Embryonic facial prominence (tissue), 1 donor: ENCODE measurements at regions not wholly inside any gene's neighbourhood (a gene's known extent, or its start where the extent isn't known, plus 50 kb on each side); places are given as distances from the start of the nearest gene placed in this dataset.

Experiments
- DNase-seq: peaks from one replicate; pipeline ENCODE4 v3.0.0-alpha.2; 2016; ENCODE audit errors: extremely low spot score

DNA sequence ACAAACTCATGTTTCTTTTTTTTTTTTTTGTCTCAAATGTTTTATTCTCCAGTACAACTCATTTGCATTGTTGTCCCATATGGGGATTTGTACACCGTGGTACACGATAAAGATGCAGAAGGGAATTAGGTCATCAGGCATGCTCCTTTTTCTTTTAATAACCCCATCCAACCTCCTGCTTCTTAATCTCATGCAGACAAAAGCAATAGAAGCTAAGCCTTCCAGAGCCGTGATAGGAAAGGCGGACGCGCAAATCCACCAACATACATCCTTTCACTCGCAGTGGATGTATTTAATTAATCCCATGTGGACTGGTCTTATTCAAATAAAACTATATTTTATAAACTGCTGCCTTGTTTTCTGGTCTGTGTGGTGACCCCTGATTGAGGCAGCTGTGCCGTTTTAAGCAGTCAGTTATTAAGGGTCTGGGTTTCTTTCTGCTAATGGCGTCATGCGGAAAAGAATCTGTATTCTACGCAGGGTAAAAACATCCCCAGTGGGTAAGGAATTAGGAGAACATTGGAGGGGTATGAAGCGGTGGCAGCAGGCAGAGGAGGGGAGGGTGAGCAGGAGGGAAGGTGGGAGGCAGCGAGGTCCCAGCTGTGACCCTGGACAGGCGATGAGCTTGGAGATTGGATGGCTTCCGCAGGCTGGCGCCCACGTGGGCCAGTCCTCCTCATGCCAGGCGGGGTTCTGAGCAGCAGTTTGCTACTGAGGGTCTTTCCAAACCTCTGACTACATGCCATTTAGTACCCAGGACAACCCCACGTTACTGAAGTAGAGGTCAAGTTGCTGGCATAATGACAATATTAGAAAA, 172.8 kb downstream of the LINC00237 start:
- no peak for DNase-seq

DNA sequence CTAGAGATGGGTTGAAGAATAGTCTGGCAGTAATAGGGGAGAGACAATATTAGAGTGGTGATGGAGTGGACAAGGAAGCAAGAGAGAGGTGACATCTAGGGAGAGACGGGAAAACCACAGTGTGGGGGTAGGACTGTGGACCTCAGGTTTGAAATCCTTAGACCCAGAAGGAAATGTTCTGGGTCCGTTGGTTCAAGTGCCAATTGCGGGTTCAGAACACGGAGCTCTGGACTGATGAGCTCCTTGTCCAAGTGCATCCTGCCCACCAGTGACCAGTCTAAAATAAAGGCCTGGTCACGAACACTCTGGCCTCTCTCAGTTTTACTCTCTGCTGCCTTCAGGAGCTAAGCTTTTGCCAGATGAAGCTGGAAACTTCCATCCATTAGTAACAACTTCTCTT, 174.0 kb downstream of the LINC00237 start:
- DNase-seq: no peak

DNA sequence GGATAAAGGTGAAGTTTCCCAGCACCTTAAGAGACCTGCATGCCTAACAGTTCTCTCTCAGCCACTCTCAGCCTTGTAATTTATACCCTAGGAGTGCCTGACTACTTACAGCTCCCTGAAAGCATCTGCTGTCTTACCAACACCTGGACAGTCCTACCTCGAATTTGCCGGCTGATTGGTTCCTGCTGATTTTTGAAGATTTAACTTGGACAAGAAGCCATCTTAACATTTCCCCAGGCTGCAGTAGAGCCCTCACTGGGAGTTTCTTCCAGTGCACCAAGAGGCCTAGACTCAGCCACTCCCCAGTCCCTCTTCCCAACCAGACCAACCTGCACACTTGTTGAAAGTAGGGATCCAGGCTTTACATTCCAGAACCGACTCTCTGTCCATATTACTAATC, 174.5 kb downstream of the LINC00237 start:
- no peak for DNase-seq

DNA sequence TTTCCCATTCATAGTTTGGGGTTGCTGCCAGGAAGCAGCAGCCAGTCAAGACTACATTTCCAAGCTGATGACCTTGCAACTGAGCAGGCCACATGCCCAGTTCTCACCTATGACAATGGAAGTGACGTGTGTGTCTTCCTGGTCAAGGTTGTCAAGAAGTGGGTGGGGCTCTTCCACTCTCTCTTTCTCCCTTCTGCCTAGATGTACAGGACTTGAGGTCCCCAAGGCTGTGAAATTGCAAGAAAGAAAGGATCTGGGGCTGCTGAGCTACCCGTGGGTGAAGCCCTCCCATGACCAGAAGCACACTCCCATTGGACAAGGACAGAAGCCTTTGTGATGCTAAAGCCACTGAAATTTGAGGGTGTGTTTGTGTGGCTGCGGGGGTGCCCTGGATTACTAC, 175.1 kb downstream of the LINC00237 start:
- DNase-seq: no peak

DNA sequence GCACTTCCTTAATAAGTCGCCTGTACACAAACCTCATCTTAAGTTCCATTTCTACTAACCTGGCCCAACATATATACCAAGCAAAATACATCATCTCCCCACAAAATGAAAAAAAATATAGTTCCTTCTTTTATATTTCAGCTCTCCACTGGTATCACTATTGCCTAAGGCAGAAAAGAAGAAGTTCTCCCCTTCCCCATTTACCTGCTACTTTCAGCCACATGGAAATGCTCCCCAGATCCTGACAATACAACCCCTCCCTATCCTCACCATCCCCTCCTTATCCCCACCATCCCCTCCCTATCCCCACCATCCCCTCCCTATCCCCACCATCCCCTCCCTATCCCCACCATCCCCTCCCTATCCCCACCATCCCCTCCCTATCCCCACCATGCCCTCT, 175.7 kb downstream of the LINC00237 start:
- no peak for DNase-seq

DNA sequence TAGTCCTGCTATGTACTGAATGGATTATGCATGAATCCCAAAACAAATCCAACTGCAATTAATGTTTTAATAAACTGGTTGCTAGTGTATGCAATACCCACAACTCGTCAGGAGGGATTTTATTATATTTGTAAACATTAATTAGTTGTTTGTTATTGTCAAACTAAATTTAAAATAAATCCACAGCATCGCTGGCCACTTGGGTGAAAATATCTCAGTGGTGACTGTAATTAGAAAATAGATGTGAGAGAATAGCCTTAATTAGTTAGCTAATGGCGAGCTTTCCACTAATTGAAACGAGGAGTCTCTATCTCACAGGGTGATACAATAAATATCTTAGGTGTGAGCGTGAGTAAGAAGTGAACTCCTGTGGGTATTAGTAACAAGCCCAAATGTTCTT, 176.8 kb downstream of the LINC00237 start:
- no peak for DNase-seq

DNA sequence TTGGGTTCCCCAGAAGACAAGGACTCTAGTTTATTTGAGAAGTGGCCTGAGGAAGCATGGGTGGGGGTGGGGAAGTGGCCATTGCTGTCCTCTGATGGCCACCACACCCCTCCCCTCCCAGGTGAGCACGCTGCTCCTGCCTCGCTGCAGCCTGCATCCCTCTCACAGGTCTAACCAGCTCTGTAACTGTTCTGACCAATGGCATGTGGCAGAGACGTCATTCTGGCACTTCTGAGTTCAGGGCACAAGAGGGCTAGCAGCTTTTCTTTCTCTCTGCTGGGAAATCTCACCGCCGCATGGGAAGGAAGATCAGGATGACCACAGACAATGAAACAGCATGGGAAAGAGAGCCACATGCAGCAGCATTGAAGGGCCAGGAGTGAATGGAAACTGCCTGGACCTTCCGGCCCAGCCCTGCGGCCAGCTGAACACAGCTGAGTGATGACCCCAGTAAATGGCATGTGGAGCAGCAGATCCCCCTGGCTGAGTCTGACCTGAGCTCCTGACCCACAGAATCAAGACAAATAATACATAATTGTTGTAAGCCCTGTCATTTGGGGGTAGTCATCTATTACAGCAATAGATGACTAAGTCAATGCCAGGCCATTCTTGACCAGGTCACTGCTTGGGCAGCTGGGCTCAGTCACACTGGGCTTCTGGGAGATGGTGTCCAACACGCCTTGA, 179.8 kb downstream of the LINC00237 start:
- DNase-seq: no peak

DNA sequence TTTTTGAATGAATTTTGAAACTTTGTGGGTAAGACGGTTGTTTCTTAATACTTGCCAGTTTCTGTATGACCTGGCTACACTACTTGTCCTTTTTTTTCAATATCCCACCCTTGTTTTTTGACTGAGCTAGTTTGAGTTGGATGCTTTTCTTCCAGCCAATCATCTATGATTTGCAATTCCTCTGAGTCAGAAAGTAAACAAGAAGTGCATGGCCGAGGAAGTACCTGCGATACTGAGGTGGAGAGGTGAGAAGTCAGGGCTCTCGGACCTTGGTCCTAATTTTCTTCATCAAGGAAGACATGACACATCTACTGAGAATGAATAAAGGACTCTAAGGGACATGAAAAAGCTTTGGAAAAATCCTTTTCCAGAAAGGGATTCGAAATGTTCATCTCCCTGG, 185.7 kb downstream of the LINC00237 start:
- DNase-seq: no peak

DNA sequence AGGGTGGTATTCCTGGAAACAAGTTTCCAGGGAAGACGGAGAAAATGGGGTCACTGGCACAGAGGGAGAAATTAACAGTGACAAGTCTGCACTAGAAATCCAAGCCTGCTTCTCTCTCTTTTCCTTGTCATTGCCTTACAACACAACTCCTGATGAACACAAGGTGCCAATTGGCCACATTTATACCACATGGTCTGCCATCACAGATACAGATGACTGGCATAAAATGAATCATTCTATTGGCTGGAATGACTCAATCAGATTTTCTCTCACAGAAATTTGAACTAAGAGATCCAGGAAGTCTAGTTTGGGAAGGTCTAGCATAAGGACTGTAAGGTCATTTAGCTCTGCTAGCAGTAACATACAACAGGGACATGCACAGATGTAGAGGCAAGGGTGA, 190.3 kb downstream of the LINC00237 start:
- no peak for DNase-seq

DNA sequence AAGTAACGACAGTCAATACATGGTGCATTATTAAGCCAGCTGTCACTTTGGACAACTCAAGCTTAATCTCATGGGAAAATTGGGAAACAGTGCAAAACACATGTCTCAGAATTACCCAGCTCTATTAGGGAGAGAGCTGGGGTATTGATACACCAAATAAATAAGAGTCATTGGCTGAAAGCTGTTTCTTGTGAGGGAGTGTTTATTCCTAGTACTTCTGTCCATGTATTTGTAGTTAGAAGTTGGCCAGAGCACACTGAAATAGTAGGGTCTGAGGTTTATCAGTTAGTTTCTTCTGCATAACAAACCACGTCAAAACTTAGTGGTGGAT, 192.0 kb upstream of the RALGAPA2 start:
- no peak for DNase-seq

DNA sequence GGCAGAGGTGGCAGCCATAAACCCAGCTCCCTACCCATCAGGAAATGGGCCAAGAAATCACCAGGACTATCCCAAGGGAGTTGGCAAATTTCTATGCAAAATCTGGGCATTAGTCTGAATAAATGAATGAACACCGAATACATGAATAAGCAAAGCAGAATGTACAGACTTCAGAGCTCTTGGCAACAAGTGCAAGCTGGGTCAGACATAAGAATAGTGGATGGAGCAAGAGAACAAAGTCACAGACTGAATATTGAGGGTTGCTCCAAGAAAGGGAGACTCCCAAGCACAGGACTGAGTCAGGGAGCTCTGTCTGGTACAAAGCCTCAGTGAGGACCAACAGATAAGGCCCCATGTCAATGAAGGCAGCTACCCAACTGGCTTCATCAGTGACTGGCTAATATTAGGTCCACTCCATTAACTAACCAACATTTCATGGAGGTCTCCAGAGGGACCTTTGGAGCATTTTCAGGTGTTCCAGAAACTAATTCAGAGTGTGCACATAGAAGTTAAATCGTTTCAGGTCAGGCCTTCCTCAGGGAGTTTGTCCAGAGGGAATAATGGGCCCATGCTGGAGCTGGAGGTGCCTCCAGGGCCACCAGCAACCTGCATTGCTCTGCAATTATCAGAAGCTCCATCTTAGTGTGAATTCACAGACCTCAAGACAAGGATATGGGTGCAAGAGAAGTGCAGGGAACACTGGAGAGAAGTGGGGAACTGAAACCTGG, 191.5 kb upstream of the RALGAPA2 start:
- no peak for DNase-seq

DNA sequence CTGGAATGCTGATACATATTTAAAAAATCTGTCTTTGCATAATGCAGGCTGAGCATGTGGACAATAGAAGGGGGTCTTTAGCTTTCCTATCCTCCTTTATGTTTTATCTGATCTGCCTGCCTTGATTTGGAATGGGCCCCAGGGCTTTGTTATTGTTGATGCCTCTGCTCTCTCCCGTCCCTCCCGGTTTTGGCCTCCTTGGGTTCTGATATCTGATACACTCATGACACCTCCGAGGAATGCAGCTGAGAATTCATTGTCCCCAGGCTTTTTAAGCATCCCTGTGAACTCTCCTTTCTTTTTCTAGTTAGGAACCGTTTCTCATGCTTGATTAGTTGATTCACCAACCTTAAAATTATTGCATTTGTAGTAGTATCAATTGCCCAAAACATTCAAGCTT, 185.5 kb upstream of the RALGAPA2 start:
- DNase-seq: no peak

DNA sequence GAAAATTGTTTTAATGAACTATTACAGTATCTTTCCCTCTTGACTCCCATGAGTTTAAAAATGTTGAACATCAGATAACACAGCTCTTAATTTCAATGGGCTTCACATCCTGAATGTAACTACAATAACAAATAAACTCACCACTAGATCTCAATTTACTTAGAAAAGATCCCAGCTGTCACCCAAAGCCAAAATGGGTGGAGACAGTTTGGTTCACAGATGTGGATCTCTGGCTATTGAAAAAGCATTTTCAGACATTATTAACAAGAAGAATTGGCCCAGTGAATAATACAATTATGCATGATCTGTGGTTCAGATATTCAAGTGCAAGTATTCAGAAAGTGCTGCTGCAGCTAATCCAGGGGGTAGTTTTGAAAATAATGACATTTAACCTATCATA, 184.7 kb upstream of the RALGAPA2 start:
- DNase-seq: no peak

DNA sequence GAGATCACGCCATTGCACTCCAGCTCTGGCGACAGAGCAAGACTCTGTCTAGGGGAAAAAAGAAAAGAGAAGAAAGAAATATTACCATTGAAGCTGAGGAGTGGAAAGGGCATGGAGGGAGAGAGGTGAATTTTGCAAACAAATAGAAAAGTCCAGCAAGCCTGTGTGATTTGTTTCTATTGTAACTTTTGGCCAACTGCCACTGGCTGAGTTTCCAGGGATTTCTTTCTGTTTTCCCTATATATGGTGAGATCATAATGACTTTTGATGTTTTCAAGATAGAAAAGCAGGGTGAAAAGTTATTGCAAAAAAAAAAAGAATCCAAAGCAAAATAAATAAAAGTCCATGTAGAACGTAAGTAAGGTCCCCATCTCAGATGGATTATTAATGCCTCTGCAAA, 184.2 kb upstream of the RALGAPA2 start:
- no peak for DNase-seq

DNA sequence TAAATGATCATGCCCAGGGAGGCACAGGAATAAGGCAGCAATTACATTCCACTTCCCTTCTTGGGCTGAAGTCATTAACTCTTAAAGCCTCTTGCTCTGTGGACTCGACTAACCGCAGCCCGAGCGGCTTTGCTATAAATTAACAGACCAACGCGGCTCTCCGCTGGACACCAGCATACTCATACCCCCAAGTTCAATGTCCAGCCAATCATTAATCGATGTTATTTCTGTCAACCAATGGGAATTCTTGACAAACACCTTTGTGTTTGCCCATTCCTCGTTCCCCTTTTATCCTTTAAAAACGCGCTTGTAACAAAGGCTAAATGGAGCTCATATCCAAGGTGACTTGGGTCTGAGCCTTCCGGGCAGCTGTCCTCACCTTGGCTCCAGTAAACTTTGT, 183.1 kb upstream of the RALGAPA2 start:
- no peak for DNase-seq

DNA sequence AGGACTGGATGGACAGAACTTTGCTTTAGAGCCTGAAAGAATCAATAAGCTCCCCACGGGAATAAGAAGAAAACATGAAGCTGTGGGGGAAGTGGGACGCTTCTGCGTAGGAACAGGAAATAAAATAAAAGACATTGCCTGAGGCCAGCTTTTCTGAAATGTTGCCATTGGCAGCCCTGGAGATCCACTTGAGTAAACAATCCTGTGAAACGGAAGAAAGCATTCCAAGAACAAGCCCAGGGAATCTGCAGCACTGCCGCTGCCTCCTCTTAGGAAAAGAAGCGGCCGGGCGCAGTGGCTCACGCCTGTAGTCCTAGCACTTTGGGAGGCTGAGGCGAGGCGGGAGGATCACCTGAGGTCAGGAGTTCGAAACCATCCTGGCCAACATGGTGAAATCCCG, 182.3 kb upstream of the RALGAPA2 start:
- no peak for DNase-seq

DNA sequence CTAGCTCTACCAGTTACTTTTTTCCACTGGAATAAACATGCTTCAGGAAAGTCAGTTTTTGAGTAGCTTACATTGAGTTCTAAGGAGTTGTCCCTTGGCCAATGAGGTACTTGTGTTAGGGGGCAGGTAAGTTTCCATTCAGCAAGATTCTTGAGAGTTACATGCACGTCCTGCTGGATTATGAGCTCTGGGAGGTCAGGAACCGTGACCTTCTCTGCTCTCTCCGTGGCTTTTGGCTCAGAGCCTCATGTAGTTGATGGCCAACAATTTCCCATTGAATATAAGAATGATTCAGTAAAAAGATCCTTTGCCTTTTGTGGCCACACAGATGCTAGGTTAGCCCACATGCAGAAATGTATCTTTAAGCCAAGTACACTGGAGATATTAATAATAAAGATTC, 181.8 kb upstream of the RALGAPA2 start:
- DNase-seq: no peak

DNA sequence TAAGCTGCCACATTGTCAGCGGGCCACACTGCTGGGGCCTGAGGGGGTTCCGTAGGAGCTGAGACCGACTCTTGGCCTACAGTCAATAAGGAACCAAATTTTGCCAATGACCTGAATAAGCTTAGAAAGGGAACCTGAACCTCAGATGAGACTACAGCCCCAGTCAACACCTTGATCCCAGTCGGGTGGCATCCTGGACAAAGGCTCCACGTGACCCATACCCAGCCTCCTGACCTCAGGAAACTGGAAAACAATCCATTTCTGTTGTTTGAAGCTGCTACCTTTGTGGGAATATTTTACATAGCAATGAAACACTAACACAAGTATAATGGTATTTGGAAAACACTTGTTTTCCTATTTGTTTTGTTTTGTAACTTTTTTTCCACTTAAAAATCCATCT, 179.9 kb upstream of the RALGAPA2 start:
- DNase-seq: no peak

DNA sequence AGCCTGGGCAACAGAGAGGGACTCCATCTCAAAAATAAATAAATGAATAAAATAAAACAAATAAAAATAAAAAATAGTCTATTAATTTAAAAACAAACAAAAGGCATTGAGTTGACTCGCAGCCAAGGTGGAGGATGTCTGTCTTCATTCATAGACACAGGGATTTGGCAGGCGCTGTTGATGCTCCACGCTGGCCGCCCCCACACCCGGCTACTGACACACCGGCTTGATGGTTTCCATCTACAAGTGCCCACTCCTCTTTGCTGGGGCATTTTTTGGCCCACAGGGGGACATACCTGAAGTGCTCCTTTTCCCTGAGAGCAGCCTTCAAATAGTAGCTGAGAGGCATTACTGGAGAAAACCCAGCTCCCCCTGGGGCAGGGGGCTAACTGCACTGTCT, 178.3 kb upstream of the RALGAPA2 start:
- DNase-seq: no peak

DNA sequence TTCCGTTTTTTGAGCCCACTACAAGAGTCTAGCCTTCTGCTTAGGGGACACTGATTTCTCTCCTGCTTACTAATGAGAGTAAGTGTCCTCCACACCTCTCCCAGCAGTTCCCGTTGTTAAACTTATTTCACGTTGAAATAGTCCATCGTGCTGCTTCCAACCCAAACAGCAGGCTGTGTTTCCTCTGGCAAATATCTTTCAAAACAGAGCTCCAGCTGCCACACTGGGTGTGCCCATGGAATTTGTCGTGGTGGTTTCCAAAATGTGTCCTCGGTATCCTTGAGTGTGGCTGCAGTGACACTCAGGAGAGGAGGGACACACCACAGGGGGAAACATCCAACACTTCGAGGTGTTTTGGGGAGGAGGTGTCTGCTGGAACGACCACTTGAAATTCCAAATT, 176.5 kb upstream of the RALGAPA2 start:
- DNase-seq: no peak

DNA sequence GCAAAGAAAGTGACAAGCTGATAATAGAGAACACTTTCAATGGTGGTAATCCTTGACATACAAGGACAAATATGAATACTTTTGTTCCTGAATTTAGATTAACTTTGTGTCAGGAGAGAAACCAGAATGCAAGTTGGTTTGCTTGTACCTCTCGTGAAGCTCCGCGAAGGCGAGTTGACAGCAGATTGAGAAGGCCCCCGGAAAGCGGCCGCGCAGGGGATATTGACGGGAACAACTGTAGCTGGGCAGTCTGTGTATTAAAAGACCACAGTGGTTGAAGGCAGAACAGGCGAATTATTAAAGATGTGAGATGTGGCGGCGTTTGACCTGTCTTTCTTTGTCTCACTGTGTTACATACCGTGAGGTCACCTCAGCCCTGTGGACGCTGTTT, 175.8 kb upstream of the RALGAPA2 start:
- DNase-seq: no peak

DNA sequence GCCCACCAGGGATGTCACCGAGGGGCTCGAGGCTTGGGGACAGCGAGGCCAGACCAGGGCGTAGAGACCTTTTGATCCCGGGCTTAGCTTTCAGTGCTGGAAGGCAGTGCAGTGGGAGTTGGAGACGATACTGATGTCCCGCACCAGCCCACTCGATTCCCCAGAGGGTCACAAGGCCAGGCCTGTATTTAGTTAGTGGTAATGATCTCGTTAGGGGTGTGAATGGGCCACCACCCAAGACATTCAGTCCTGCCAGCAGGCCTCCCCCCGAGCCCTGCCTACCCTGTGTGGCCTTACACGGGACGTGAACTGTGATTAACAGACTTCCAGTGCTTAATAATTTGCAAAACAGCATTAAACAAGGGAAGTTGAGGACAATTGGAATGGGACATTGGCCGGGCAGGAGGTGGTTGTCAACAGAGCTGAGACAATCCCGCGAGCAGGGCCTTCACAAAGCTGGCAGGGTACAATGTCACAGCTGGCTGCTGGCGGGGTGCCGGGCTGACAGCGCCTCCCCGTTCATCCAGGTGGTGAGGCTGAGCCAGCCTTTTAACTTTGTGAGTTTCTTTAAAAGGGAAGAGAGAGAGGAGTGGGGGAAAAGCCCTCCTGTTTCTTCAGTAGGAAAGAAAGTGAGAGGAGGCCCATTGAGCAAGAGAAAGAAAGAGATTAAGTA, 175.3 kb upstream of the RALGAPA2 start:
- DNase-seq: no peak

DNA sequence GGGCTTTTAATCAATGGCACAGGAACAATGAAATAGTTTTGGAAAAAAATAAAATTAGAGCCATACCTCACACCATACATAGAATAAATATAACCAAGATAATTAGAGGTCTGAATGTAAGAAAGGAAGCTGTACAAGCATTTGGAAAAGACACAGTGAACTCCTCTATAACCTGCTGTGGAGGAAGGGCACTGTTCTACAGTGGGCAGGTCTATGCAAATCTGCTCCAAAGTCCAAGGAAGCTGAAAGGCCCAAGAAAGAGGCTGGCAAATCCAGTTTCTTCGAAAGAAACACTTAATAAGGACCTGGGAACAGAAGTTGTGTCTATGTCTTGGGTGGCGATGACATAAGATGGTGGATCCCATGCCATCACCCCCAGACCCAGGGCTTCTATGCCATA, 169.4 kb upstream of the RALGAPA2 start:
- DNase-seq: no peak
